Adrenal gland (tissue), 9 donors: ENCODE measurements at regions not wholly inside any gene's neighbourhood (a gene's known extent, or its start where the extent isn't known, plus 50 kb on each side); places are given as distances from the start of the nearest gene placed in this dataset.

Experiments used
- DNase-seq, 7 donors: peaks; one replicate each; pipeline ENCODE4 v3.0.0-alpha.2; 2019 to 2020
- H3K27ac ChIP-seq, 5 donors: fragments of 200-600 bp; sonication (generic) in 4 of 5; 1 replicate in 3 of 5; 2 replicates in 2 of 5; pipeline versions ENCODE4 v1.5.1 to v1.8.0; 2016 to 2020; ENCODE audit warnings: mild to moderate bottlenecking in 1 of 5
- H3K27me3 ChIP-seq: fragments of 200-600 bp; 2 replicates; pipeline ENCODE4 v1.8.0; 2021
- H3K36me3 ChIP-seq, 2 donors: fragments of 200-600 bp; replicated peaks in 1 of 2; 1 replicate in 1 of 2; 2 replicates in 1 of 2; pipeline versions ENCODE4 v1.5.1 to v1.8.0; 2018 to 2022
- H3K4me1 ChIP-seq, 2 donors: fragments of 200-600 bp; replicated peaks in 1 of 2; 1 replicate in 1 of 2; 2 replicates in 1 of 2; pipeline versions ENCODE4 v1.5.1 to v1.8.0; 2018 to 2021
- H3K4me3 ChIP-seq, 4 donors: fragments of 200-600 bp; sonication (generic) in 3 of 4; one replicate each; pipeline ENCODE4 v1.5.1; 2016 to 2018
- H3K9me3 ChIP-seq, 3 donors: fragments of 200-600 bp; sonication (generic) in 1 of 3; replicated peaks in 1 of 3; 1 replicate in 2 of 3; 2 replicates in 1 of 3; pipeline versions ENCODE4 v1.5.1 to v1.8.0; 2016 to 2021
- CTCF ChIP-seq, 6 experiments: fragments of 450-650 bp in 4 of 6; fragments of 200-600 bp in 2 of 6; sonication (generic) in 1 of 6; IDR thresholded peaks; 1 replicate in 5 of 6; 2 replicates in 1 of 6; pipeline versions ENCODE4 v1.5.1 to v1.8.0; 2016 to 2021; ENCODE audit warnings: antibody characterized with exemption in 6 of 6, mild to moderate bottlenecking in 2 of 6, moderate library complexity in 1 of 6
- POLR2A ChIP-seq, 2 donors: fragments of 450-650 bp; IDR thresholded peaks; one replicate each; pipeline ENCODE4 v1.6.1; 2017; ENCODE audit warnings: antibody characterized with exemption in 2 of 2, mild to moderate bottlenecking in 2 of 2, moderate library complexity in 1 of 2
- WGBS, 4 donors: extraction: QIAGEN DNeasy Blood & Tissue Kit in 2 of 4; methylation state at CpG; one replicate each; pipeline versions ENCODE4 v1.1.5 to v1.1.7; 2013 to 2017; 5-methylcytosine and 5-hydroxymethylcytosine counted together
- intact Hi-C, 2 donors: fragments of 100-400 bp; cut with DNase I; formaldehyde crosslinking; loops; one replicate each; pipeline versions ENCODE4 v1.14.1 to v1.15.0; 2022 to 2023
- donor health status: healthy with polysubstance abuse.
- donor health status: Bipolar disorder and iron deficiency.
- donor health status: DM: yes; HTN: yes; CAD: no.
- donor health status: DM: no; HTN: no; CAD: no.
- donor health status: DM: no; HTN: no; CAD: no.

GRCh38 chr6:137665342-137665934, 171.2 kb upstream of the OLIG3 start:
- Histone ChIP-seq H3K27me3 (no peaks in the 10 kb centered on the region), H3K4me3 (no peak overlapping the region), H3K27ac (no peak overlapping the region), H3K4me1 (no peaks in the 10 kb centered on the region), H3K9me3 (no peaks in the 10 kb centered on the region), H3K36me3 (no peaks in the 10 kb centered on the region)
- TF ChIP-seq POLR2A (IDR thresholded peaks at IDR 0.05) (no peak), CTCF (IDR thresholded peaks at IDR 0.05) (no peak)
- WGBS, 4 donors: 34 to 53% (median 44%) methylated on average over 6 of the region's 6 CpGs
- intact Hi-C loops: no loop called here
- DNase-seq: no peak

DNA sequence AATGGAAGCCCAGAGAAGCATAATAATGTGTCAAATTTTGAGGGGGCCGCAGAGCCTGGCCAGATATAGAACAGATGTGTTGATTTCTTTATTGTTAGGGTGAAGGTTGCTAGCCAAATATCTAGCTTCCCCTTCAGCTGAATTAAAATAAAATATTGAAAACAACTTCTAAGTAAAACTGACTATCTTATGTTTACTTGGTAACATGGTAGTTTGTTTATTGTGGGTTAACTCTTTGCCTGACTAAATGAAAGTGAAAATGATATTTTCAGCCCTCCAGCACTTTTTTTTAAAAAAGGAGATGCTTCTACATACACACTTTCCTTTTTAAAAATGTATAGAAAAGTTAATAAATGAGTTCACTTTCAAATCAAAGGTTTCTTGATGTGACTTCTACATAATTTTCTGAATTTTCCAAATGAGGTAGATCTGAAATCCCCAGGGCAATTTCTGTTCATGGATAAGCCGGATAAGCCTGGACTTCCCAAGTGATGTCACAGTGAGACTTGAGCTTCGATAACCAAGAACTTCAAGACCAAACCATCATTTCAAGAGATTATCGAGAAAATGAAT, 172.1 kb upstream of the OLIG3 start:
- Histone ChIP-seq H3K4me3 (no peak overlapping the region), H3K27ac (no peak overlapping the region), H3K4me1 (no peaks in the 10 kb centered on the region), H3K9me3 (no peaks in the 10 kb centered on the region), H3K36me3 (no peaks in the 10 kb centered on the region), H3K27me3 (no peaks in the 10 kb centered on the region)
- no peak for TF ChIP-seq POLR2A (IDR thresholded peaks at IDR 0.05)
- TF ChIP-seq CTCF (IDR thresholded peaks at IDR 0.05): no peak
- 67 to 87% (median 80%) methylated on average over 4 of the region's 4 CpGs for WGBS, 4 donors
- intact Hi-C loops: no loop called here
- no peak for DNase-seq

- Histone ChIP-seq H3K27ac (no peak overlapping the region), H3K4me3 (no peak overlapping the region), H3K4me1 (no peaks in the 10 kb centered on the region), H3K9me3 (no peaks in the 10 kb centered on the region), H3K36me3 (no peaks in the 10 kb centered on the region), H3K27me3 (no peaks in the 10 kb centered on the region)
- no peak for DNase-seq
- intact Hi-C loops: no loop called here
- WGBS, 4 donors: 57 to 70% (median 65%) methylated on average over 3 of the region's 3 CpGs
- no peak for TF ChIP-seq POLR2A (IDR thresholded peaks at IDR 0.05)
- TF ChIP-seq CTCF (IDR thresholded peaks at IDR 0.05): no peak
Measured at GRCh38 chr6:137673603-137674002, 179.4 kb upstream of the OLIG3 start.

GRCh38 chr6:137676888-137677287, 182.7 kb upstream of the OLIG3 start:
- H3K4me3 ChIP-seq: no peak overlapping the region
- no peaks in the 10 kb centered on the region for H3K27me3 ChIP-seq
- intact Hi-C loops: no loop called here
- no peak overlapping the region for H3K27ac ChIP-seq
- H3K9me3 ChIP-seq: no peaks in the 10 kb centered on the region
- 57 to 80% (median 66%) methylated on average over 2 of the region's 2 CpGs for WGBS, 4 donors
- no peak for DNase-seq
- no peaks in the 10 kb centered on the region for H3K36me3 ChIP-seq
- H3K4me1 ChIP-seq: peaks cover 0 to 14% of the 10 kb centered on the region in 2 donors
- no peak for TF ChIP-seq POLR2A (IDR thresholded peaks at IDR 0.05)

DNA sequence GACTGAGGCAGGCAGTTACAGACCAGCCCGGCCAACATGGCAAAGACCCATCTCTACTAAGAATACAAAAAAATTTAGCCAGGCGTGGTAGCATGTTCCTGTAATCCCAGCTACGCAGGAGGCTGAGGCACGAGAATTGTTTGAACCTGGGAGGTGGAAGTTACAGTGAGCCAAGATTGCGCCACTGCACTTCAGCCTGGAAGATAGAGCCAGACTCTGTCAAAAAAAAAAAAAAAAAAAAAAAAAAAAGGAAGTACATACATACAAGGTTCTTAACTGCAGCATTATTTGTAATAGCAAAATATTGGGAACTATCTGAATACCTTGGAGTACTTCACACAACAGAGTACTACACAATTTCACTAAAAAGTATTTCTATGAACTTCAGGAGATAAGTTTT, 183.5 kb upstream of the OLIG3 start:
- H3K36me3 ChIP-seq: no peaks in the 10 kb centered on the region
- 66 to 81% (median 73%) methylated on average over 5 of the region's 5 CpGs for WGBS, 4 donors
- H3K27ac ChIP-seq: no peak overlapping the region
- peaks cover 0 to 14% of the 10 kb centered on the region in 2 donors for H3K4me1 ChIP-seq
- no peak overlapping the region for H3K4me3 ChIP-seq
- no peaks in the 10 kb centered on the region for H3K27me3 ChIP-seq
- no peak for TF ChIP-seq POLR2A (IDR thresholded peaks at IDR 0.05)
- no peak for TF ChIP-seq CTCF (IDR thresholded peaks at IDR 0.05)
- intact Hi-C loops: no loop called here
- H3K9me3 ChIP-seq: no peaks in the 10 kb centered on the region
- peak in 6 of 7 donors; percentile 19 to 49 (median 34) for DNase-seq
